Kidney (tissue), 13 donors: ENCODE measurements at regions not wholly inside any gene's neighbourhood (a gene's known extent, or its start where the extent isn't known, plus 50 kb on each side); places are given as distances from the start of the nearest gene placed in this dataset.

Source experiments
- DNase-seq, 5 donors: peaks; one replicate each; pipeline ENCODE4 v3.0.0-alpha.2; 2013 to 2020
- FAIRE-seq: peaks from 2 replicates; lab custom pipeline; 2012; peaks lifted over from hg19 to GRCh38; lab: Jason Lieb, UNC
- H3K27ac ChIP-seq, 2 donors: one replicate each; pipeline ENCODE4 v1.7.0; 2013; ENCODE audit warnings: low read depth in 2 of 2, low read length in 2 of 2, inconsistent platforms in 1 of 2
- H3K27me3 ChIP-seq: one replicate; pipeline ENCODE4 v1.7.1; 2013; ENCODE audit warnings: low read length, inconsistent platforms; ENCODE audit not compliant: control insufficient read depth, insufficient read depth
- H3K36me3 ChIP-seq, 3 donors: one replicate each; pipeline versions ENCODE4 v1.7.0 to v1.7.1; 2013; ENCODE audit warnings: low read length in 3 of 3, control low read depth in 1 of 3, inconsistent platforms in 1 of 3; ENCODE audit not compliant: insufficient read depth in 3 of 3, control insufficient read depth in 2 of 3
- H3K4me1 ChIP-seq, 3 donors: one replicate each; pipeline versions ENCODE4 v1.7.0 to v1.7.1; 2013; ENCODE audit warnings: low read length in 3 of 3, inconsistent platforms in 1 of 3, low read depth in 1 of 3; ENCODE audit not compliant: control insufficient read depth in 2 of 3, insufficient read depth in 2 of 3
- H3K4me3 ChIP-seq, 3 donors: one replicate each; pipeline versions ENCODE4 v1.7.0 to v1.8.1; 2013; ENCODE audit warnings: low read length in 3 of 3, control low read depth in 1 of 3, inconsistent platforms in 1 of 3
- H3K9ac ChIP-seq, 3 donors: one replicate each; pipeline versions ENCODE4 v1.7.0 to v1.7.1; 2013; ENCODE audit warnings: low read length in 3 of 3, control low read depth in 1 of 3, inconsistent platforms in 1 of 3
- H3K9me3 ChIP-seq, 3 donors: one replicate each; pipeline versions ENCODE4 v1.7.0 to v1.7.1; 2013; ENCODE audit warnings: low read length in 3 of 3, control low read depth in 1 of 3, inconsistent platforms in 1 of 3; ENCODE audit not compliant: control insufficient read depth in 2 of 3, insufficient read depth in 1 of 3
- intact Hi-C: fragments of 100-400 bp; cut with DNase I; formaldehyde crosslinking; loops from one replicate; pipeline ENCODE4 v1.11.1; 2022
- TF ChIP-seq, protein P1 (sequence below): IDR thresholded peaks from 3 replicates; pipeline ENCODE4 v1.5.1; 2012; ENCODE audit warnings: mild to moderate bottlenecking, moderate library complexity, borderline replicate concordance; ENCODE audit not compliant: insufficient read depth; ENCODE audit errors: extremely low read depth
- donor health status: control.
- donor health status: control.
- donor health status: control.
- donor health status: control.
- donor health status: control.
- donor health status: DM: yes; HTN: yes; CAD: no.
- donor health status: Normal renal cell carcinoma (clear cell type).

DNA sequence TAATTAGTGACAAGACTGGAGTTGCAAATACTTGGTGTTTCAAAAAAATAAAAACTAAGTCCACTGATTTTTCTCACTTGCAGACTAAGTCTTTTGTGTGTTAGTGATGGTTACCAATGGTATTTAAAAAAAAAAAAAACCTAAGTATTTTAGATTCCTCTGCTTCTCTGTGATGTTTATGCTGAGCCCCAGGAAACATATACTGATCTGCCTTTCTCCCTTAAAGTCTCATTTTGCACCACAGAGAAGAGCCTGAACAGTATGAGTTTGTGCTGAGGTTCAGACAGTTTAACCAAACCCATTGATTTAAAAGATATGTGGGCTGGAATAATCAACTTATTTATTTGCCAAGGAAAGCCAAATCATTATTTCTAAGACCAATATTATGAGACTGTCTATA is 1305.0 kb downstream of the PCDH18 start:
- no peaks in the 10 kb centered on the region for H3K9me3 ChIP-seq
- no peak overlapping the region for H3K4me3 ChIP-seq
- TF ChIP-seq, protein P1, sequence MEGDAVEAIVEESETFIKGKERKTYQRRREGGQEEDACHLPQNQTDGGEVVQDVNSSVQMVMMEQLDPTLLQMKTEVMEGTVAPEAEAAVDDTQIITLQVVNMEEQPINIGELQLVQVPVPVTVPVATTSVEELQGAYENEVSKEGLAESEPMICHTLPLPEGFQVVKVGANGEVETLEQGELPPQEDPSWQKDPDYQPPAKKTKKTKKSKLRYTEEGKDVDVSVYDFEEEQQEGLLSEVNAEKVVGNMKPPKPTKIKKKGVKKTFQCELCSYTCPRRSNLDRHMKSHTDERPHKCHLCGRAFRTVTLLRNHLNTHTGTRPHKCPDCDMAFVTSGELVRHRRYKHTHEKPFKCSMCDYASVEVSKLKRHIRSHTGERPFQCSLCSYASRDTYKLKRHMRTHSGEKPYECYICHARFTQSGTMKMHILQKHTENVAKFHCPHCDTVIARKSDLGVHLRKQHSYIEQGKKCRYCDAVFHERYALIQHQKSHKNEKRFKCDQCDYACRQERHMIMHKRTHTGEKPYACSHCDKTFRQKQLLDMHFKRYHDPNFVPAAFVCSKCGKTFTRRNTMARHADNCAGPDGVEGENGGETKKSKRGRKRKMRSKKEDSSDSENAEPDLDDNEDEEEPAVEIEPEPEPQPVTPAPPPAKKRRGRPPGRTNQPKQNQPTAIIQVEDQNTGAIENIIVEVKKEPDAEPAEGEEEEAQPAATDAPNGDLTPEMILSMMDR: no peak
- no peaks in the 10 kb centered on the region for H3K4me1 ChIP-seq
- FAIRE-seq: no peak
- no peaks in the 10 kb centered on the region for H3K36me3 ChIP-seq
- no peak overlapping the region for H3K27ac ChIP-seq
- no peak for DNase-seq
- H3K9ac ChIP-seq: no peak overlapping the region
- intact Hi-C loops: no loop called here
- H3K27me3 ChIP-seq: no peaks in the 10 kb centered on the region

DNA sequence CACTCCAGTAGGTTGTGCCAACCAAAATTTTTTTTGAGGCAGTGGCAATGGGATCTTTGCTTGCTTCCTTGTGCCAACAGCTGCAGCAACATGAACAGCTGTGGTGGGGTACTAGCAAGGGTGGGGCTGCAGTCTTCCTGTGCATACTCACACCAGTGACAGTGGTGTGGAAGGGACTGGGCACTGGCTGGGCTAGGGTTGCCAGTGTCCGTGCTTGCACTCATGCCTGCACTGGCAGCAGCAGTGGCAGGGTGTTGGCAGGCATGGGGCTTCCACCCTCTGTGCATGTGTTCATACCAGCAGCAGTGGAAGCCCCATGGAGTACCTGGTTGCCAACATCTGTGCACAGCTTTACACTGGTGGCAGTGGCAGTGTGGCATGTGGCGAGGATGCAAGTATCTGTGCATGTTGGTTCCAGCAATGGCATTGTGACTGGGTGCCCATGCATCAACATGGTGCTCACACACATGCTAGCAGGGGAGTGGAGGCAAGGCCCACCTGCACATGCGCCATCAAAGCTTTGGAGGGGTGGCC is 1312.6 kb downstream of the PCDH18 start:
- no peak overlapping the region for H3K9ac ChIP-seq
- TF ChIP-seq, protein P1: no peak
- no peak overlapping the region for H3K4me3 ChIP-seq
- no peaks in the 10 kb centered on the region for H3K27me3 ChIP-seq
- H3K27ac ChIP-seq: no peak overlapping the region
- DNase-seq: no peak
- intact Hi-C loops: no loop called here
- peaks cover 0 to 2% (median 0%) of the 10 kb centered on the region in 3 donors for H3K4me1 ChIP-seq
- peaks cover 0 to 7% (median 2%) of the 10 kb centered on the region in 3 donors for H3K9me3 ChIP-seq
- FAIRE-seq: no peak
- no peaks in the 10 kb centered on the region for H3K36me3 ChIP-seq

DNA sequence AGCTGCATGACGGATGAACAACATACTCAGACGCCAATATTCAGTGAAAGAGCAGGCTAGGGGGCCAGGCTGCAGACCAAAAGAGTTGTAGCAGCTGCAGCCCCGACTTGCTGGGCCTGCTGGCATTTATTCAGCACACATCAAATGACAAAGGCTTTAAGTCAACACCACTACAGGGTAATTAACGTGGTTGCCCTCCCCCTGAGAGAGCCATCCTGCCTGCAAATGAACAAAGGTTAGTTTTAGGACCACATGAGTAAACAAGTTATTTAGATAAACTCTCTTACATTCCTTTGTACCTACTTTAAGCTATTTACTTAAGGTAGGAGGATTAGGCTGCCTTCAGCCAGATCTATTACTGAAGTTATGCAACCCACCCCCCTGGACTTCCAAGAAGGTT is 1329.1 kb downstream of the PCDH18 start:
- H3K27ac ChIP-seq: no peak overlapping the region
- intact Hi-C loops: no loop called here
- no peak overlapping the region for H3K4me3 ChIP-seq
- TF ChIP-seq, protein P1: no peak
- DNase-seq (no peak), FAIRE-seq (no peak)
- H3K9me3 ChIP-seq: no peaks in the 10 kb centered on the region
- no peaks in the 10 kb centered on the region for H3K4me1 ChIP-seq
- H3K36me3 ChIP-seq: no peaks in the 10 kb centered on the region
- no peaks in the 10 kb centered on the region for H3K27me3 ChIP-seq
- no peak overlapping the region for H3K9ac ChIP-seq

DNA sequence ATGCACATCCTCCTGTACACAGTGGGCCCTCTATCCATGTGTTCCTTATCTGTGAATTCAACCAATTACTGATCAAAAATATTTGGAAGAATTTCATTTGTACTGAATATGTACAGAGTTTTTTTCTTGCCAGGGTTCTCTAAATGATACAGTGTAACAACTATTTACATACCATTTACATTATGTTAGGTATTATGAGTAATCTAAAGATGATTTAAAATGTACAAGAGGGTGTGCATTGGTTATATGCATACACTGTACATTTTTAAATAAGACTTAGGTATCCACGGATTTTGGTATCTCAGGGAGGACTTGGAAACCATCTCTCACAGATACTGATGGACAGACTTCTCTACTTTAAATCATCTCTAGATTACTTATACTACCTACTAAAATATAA is 1333.9 kb downstream of the PCDH18 start:
- intact Hi-C loops: no loop called here
- FAIRE-seq (no peak), DNase-seq (no peak)
- Histone ChIP-seq H3K4me3 (no peak overlapping the region), H3K36me3 (no peaks in the 10 kb centered on the region), H3K4me1 (no peaks in the 10 kb centered on the region), H3K9me3 (no peaks in the 10 kb centered on the region), H3K27ac (no peak overlapping the region), H3K27me3 (no peaks in the 10 kb centered on the region), H3K9ac (no peak overlapping the region)
- TF ChIP-seq, protein P1: no peak
